Thoracic aorta (tissue), 2 donors: ENCODE measurements at regions not wholly inside any gene's neighbourhood (a gene's known extent, or its start where the extent isn't known, plus 50 kb on each side); places are given as distances from the start of the nearest gene placed in this dataset.

Experiments
- ATAC-seq: fragments of 150-250 bp; one replicate; pipeline ENCODE4 v1.8.0; 2017; ENCODE audit warnings: low read depth; ENCODE audit not compliant: insufficient number of reproducible peaks, low FRiP score
- DNase-seq: peaks from one replicate; pipeline ENCODE4 v3.0.0-alpha.2; 2020; ENCODE audit warnings: low spot score
- H3K27ac ChIP-seq, 2 donors: fragments of 200-600 bp; sonication (generic); 1 replicate in 1 of 2; 2 replicates in 1 of 2; pipeline ENCODE4 v1.5.1; 2016; ENCODE audit warnings: mild to moderate bottlenecking in 2 of 2, moderate library complexity in 2 of 2
- H3K27me3 ChIP-seq: fragments of 200-600 bp; sonication (generic); replicated peaks from 2 replicates; pipeline ENCODE4 v1.6.0; 2016; ENCODE audit warnings: mild to moderate bottlenecking; ENCODE audit not compliant: insufficient read depth
- H3K36me3 ChIP-seq: fragments of 200-600 bp; sonication (generic); one replicate; pipeline ENCODE4 v1.5.1; 2016
- H3K4me1 ChIP-seq, 2 donors: fragments of 200-600 bp; sonication (generic); 1 replicate in 1 of 2; 2 replicates in 1 of 2; pipeline versions ENCODE4 v1.5.1 to v1.6.0; 2016; ENCODE audit warnings: low read depth in 2 of 2, mild to moderate bottlenecking in 1 of 2; ENCODE audit not compliant: control insufficient read depth in 1 of 2
- H3K4me3 ChIP-seq: fragments of 200-600 bp; sonication (generic); 2 replicates; pipeline ENCODE4 v1.5.1; 2016; ENCODE audit warnings: mild to moderate bottlenecking
- H3K9me3 ChIP-seq: fragments of 200-600 bp; sonication (generic); 2 replicates; pipeline ENCODE4 v1.5.1; 2016
- TF ChIP-seq, protein P1 (sequence below): fragments of 200-600 bp; sonication (generic); IDR thresholded peaks from one replicate; pipeline ENCODE4 v1.5.1; 2019; ENCODE audit warnings: antibody characterized with exemption

DNA sequence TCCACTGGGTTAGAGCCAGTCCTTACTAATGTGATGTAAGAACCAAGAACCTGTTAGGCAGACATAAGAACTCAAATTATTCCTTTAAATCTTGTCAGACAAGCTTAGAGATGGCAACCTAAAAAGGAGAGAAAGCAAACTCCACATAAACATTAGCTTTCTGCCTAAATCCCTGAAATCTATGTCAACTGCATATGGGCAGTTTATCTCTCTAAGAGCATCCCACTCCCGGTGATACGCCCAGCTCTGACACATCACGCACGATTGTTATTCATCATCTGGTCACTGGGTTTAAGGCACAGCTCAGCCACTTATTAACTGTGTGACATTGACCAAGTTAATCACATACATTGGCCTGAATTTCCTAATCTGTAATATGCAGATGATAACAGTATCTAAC, 323.7 kb downstream of the HHIPL2 start:
- DNase-seq (no peak), ATAC-seq (no peak)
- TF ChIP-seq, protein P1, sequence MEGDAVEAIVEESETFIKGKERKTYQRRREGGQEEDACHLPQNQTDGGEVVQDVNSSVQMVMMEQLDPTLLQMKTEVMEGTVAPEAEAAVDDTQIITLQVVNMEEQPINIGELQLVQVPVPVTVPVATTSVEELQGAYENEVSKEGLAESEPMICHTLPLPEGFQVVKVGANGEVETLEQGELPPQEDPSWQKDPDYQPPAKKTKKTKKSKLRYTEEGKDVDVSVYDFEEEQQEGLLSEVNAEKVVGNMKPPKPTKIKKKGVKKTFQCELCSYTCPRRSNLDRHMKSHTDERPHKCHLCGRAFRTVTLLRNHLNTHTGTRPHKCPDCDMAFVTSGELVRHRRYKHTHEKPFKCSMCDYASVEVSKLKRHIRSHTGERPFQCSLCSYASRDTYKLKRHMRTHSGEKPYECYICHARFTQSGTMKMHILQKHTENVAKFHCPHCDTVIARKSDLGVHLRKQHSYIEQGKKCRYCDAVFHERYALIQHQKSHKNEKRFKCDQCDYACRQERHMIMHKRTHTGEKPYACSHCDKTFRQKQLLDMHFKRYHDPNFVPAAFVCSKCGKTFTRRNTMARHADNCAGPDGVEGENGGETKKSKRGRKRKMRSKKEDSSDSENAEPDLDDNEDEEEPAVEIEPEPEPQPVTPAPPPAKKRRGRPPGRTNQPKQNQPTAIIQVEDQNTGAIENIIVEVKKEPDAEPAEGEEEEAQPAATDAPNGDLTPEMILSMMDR, result no peak
- Histone ChIP-seq H3K27ac (no peak overlapping the region), H3K9me3 (no peaks in the 10 kb centered on the region), H3K4me1 (no peaks in the 10 kb centered on the region), H3K27me3 (no peaks in the 10 kb centered on the region), H3K4me3 (no peak overlapping the region), H3K36me3 (no peaks in the 10 kb centered on the region)

DNA sequence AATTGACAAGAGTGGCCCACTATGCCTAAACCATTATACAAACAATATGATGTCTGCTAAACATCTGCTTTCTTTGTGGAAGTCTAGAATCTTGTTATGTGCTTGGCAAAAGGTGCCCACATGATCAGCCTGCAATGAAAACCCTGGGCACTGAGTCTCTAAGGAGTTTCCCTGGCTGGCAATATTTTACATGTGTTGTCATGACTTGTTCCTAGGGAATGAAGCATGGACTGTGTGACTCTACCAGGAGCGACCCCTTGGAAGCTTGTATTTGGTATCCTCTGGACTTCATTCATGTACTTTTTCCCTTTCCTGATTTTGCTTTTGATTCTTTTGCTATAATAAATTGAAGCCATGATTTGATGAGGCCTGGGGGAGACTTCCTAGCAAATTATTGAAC, 324.9 kb downstream of the HHIPL2 start:
- DNase-seq, result no peak
- no peak overlapping the region for H3K27ac ChIP-seq

DNA sequence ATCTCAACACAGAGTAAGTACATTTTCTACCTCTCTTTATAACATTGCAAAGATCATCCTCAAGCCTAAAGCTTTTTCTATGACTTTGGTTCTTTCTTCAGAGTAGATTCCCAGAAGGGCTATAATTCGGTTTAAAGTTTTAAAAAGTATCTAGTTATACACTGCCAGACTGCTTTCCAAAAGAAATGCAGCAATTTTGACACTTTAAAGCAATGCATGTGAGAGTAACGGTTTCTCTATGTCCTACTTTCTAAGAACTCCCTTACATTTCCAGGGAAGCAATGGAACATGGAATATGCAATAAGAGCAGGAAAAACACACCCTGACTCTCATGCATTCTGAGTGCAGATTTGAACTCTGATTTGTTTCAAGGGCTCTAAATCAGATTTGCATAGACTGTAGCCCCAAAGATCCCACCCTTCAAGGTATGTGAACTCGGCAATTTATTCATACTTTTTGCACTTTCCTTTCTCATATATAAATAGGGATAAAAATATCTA, 331.6 kb downstream of the HHIPL2 start:
- H3K4me1 ChIP-seq, result no peaks in the 10 kb centered on the region
- no peak overlapping the region for H3K4me3 ChIP-seq
- no peaks in the 10 kb centered on the region for H3K9me3 ChIP-seq
- H3K27ac ChIP-seq, result no peak overlapping the region
- DNase-seq (no peak), ATAC-seq (no peak)
- no peaks in the 10 kb centered on the region for H3K27me3 ChIP-seq
- TF ChIP-seq, protein P1, result no peak
- H3K36me3 ChIP-seq, result no peaks in the 10 kb centered on the region

More for the DNA sequence above, 324.9 kb downstream of the HHIPL2 start:
- TF ChIP-seq, protein P1, result no peak
- H3K4me1 ChIP-seq, result no peaks in the 10 kb centered on the region
- no peaks in the 10 kb centered on the region for H3K9me3 ChIP-seq
- no peak for ATAC-seq
- no peak overlapping the region for H3K4me3 ChIP-seq
- no peaks in the 10 kb centered on the region for H3K27me3 ChIP-seq
- no peaks in the 10 kb centered on the region for H3K36me3 ChIP-seq

DNA sequence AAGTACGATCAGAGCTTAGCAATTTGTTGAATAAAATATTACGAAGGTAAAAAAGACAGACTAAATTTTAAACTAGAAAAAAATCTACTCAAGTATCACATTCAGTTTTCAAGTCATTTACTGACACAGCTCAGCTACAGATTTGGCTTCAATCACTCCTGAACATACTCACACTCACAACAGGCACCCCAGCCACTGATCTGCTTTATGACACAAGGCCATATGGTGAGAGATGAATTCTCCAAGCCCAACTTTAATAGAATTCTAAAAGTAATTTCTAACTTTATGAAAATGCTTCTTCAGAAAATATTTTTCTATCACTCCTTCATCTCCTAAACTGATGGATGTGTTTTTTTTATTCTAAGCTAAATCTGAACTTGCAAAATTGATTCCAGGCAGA, 337.1 kb downstream of the HHIPL2 start:
- DNase-seq (no peak), ATAC-seq (no peak)
- TF ChIP-seq, protein P1, result no peak
- Histone ChIP-seq H3K36me3 (no peaks in the 10 kb centered on the region), H3K27me3 (no peaks in the 10 kb centered on the region), H3K9me3 (no peaks in the 10 kb centered on the region), H3K4me1 (no peaks in the 10 kb centered on the region), H3K27ac (no peak overlapping the region), H3K4me3 (no peak overlapping the region)

DNA sequence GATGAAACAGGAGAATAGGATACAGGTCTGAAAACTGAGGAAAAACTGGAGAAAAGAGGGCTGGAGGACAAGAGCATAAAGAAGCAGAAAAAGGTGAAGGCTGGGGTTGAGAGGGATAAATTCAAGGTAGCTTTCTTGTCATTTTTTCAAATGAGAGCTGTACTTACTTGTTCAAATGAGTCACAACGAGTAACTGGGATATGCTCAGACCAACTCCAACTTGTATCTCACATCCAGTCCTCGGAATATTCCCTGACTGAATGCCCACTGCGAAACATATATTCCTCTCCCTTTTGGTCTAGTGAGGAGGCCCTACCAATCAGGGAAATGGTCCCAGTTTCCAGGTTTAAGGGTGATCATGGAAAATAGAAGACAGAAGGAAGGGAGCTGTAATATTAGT, 343.4 kb downstream of the HHIPL2 start:
- no peaks in the 10 kb centered on the region for H3K9me3 ChIP-seq
- no peaks in the 10 kb centered on the region for H3K27me3 ChIP-seq
- TF ChIP-seq, protein P1, result no peak
- DNase-seq, result no peak
- no peak overlapping the region for H3K4me3 ChIP-seq
- no peaks in the 10 kb centered on the region for H3K4me1 ChIP-seq
- no peak for ATAC-seq
- H3K27ac ChIP-seq, result no peak overlapping the region
- H3K36me3 ChIP-seq, result no peaks in the 10 kb centered on the region
